NCI-H2196 treated with DMSO at 0.1 percent for 48 hours (cell line): ENCODE measurements at regions not wholly inside any gene's neighbourhood (a gene's known extent, or its start where the extent isn't known, plus 50 kb on each side); places are given as distances from the start of the nearest gene placed in this dataset.

Source experiments
- DNase-seq: peaks from one replicate; lab custom pipeline; 2025; ENCODE audit not compliant: unreplicated experiment; lab: John Stamatoyannopoulos, UW

- no peak for DNase-seq
Observed at GRCh38 chr2:60002183-60002867, 551.1 kb downstream of the BCL11A start.

- DNase-seq = no peak
Observed at GRCh38 chr2:60000686-60001085, 552.8 kb downstream of the BCL11A start.

GRCh38 chr2:59998324-59998723 is 555.1 kb downstream of the BCL11A start:
- DNase-seq = no peak

- DNase-seq = no peak
Observed at GRCh38 chr2:59997371-59997770, 556.1 kb downstream of the BCL11A start.

GRCh38 chr2:59996855-59997254 is 556.6 kb downstream of the BCL11A start:
- DNase-seq = no peak

- no peak for DNase-seq
Observed at GRCh38 chr2:59993726-59994125, 559.7 kb downstream of the BCL11A start.

GRCh38 chr2:59988341-59988740 is 565.1 kb downstream of the BCL11A start:
- DNase-seq = no peak

GRCh38 chr2:59986511-59986910 is 566.9 kb downstream of the BCL11A start:
- no peak for DNase-seq

- no peak for DNase-seq
Observed at GRCh38 chr2:59985923-59986322, 567.5 kb downstream of the BCL11A start.

GRCh38 chr2:59974051-59974766 is 579.2 kb downstream of the BCL11A start:
- no peak for DNase-seq

- no peak for DNase-seq
Observed at GRCh38 chr2:59969161-59969560, 584.3 kb downstream of the BCL11A start.

GRCh38 chr2:59968441-59968840 is 585.0 kb downstream of the BCL11A start:
- no peak for DNase-seq

- no peak for DNase-seq
Observed at GRCh38 chr2:59967691-59968090, 585.8 kb downstream of the BCL11A start.

GRCh38 chr2:59963157-59963556 is 590.3 kb downstream of the BCL11A start:
- DNase-seq = no peak

- DNase-seq = no peak
Observed at GRCh38 chr2:59961746-59962145, 591.7 kb downstream of the BCL11A start.

- no peak for DNase-seq
Observed at GRCh38 chr2:59959944-59960343, 593.5 kb downstream of the BCL11A start.

GRCh38 chr2:59957504-59957903 is 596.0 kb downstream of the BCL11A start:
- no peak for DNase-seq

GRCh38 chr2:59956981-59957380 is 596.5 kb downstream of the BCL11A start:
- DNase-seq = no peak

GRCh38 chr2:59947917-59948541 is 605.4 kb downstream of the BCL11A start:
- no peak for DNase-seq

GRCh38 chr2:59947209-59947608 is 606.2 kb downstream of the BCL11A start:
- DNase-seq = no peak

GRCh38 chr2:59939236-59939635 is 614.2 kb downstream of the BCL11A start:
- DNase-seq = no peak

- DNase-seq = no peak
Observed at GRCh38 chr2:59938181-59938580, 615.3 kb downstream of the BCL11A start.
